ENCODE measurements at regions not wholly inside any gene's neighbourhood (a gene's known extent, or its start where the extent isn't known, plus 50 kb on each side); places are given as distances from the start of the nearest gene placed in this dataset.

GRCh38 chr2:47688561-47688960, 94.4 kb upstream of the MSH6 start:
- TF ChIP-seq CTCF (IDR thresholded peaks at IDR 0.05) (no peak), POLR2A (IDR thresholded peaks at IDR 0.05) (no peak)

Measured in right lobe of liver (tissue), 4 donors.